Islet precursor cell (in vitro differentiated cells): ENCODE measurements at regions not wholly inside any gene's neighbourhood (a gene's known extent, or its start where the extent isn't known, plus 50 kb on each side); places are given as distances from the start of the nearest gene placed in this dataset.
"Not testable (repeated sequence)": the region's sequence is repeated elsewhere in the genome, so short reads cannot be mapped to it uniquely, and the experiment has no call there.

Experiments used
- DNase-seq: peaks from one replicate; pipeline ENCODE4 v3.0.0-alpha.2; 2018

DNA sequence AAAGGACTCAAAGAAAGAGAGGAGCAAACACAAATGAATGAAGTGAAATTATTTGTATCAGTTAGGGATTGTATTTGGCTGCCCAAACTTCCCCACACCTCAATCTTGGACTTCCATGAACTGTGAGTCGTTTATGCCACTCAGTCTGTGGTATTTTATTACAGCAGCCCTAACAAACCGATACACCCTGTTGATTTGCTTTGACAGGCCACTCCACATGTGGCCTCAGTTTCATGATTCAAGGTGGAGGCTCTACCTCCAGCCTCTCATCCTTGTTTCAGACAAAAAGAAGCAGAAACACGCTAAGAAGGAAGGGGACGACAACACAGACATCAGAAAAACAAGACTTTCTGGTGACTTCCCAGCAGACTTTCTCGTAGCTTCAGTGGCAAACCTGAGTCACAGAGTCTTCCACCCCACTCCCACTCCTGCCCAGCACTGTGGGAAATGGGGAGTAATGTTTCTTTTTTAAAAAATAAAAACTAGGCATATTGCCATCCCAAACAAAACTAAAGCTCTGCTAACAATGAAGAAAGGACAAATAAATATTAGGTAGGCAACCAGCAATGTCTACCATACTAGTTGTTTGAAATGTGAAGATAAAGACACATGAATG is 52.2 kb upstream of the ABCA1 start:
- no peak for DNase-seq

DNA sequence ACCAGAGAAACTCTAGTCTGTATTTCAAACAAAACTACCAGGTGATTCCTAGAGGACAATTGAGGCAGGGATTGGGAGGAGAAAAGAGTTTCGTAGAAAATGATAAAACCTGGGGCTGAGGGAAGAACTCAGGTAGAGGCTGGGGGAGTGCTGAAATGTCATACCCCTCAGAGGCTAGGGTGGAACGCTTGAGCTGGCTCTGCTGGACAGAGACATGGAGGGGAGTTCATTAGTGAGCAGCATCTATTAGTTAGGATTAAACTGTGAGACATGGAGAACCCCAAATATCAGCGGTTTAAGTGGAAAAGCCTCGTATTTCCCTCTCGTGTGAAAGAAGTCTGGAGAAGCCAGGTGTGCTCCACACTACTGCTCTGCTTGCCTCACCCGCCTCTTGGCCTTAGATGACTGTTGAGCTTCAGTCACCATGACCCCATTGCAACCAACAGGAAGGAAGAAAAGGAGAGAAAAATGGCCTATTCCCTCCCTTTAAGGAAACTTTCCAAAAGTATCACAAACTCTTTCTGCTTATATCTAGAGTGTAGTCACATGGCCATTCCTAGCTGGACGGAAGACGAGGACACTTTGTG is 53.7 kb upstream of the ABCA1 start:
- DNase-seq, result no peak

DNA sequence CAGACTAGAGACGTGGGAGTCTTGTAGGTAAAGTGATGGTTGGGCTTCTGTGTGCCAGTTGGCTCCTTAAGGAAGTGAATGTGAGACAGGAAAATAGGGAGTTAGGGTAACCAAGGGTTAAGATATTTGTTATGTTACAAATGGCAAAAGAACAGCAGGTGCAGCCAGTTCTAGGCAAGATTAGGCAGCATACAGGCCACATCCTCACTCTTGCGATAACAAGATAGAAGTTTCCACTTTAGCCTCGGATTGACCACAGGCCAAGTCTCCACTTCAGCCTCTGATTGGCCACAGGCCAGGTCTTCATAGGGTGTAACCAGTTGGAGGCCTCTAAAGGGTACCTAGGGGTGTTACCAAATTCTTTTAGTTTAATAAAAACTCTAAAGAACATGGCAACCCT is 54.6 kb upstream of the ABCA1 start:
- DNase-seq, result no peak

DNA sequence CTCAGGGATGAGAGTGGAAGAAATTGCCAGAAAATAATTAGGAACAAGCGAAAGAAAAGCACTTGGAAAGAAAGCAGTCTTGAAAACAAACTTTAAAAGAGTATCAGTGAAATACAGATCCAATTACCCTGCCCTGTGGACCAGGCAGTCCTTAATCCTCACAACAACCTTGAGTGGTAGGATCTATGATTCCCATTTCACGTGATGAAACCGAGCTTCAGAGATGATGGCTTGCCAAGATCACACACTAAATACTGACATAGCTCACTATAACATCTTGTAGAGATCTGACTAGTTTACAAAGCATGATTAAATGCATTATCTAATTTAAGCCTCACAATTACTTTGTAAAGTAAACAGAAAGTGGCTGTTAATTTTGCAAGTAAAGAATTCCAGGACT is 55.5 kb upstream of the ABCA1 start:
- no peak for DNase-seq

DNA sequence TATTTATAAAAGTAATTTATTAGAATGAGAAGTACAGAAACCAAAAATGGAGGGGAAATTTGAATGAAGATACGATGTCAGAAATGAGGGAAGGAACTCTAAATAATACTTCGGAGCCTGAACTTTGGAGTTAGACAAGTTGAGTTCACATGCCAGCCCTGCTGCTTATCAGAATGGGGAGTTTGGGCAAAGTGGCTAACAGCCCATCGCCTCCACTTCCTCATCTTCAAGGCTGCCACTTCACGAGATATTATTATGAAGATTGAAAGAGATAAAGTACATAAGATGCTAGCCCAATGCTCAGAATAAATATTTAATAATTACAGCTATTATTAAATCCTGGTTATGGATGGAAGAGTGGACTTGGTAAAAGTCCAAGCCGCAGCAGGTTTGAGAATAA is 56.2 kb upstream of the ABCA1 start:
- no peak for DNase-seq

DNA sequence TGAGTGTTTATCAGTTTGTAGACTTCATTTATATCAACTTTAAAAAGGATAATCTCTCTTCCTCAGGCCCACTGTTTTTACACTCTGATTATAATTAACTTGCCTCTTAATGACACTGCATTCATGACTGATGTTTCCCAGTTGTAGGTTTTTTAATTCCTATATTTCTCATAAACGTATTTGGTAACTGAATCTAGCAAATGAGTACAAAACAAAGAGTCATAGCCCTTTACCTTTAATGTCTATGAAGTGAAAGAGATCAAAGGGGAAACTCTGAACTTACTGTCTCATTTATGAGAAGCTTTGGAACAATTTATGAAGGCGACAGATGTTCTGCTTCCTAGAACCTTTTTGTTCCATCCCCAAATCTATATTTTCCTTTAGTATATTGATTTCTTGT is 56.6 kb upstream of the ABCA1 start:
- DNase-seq, result no peak

DNA sequence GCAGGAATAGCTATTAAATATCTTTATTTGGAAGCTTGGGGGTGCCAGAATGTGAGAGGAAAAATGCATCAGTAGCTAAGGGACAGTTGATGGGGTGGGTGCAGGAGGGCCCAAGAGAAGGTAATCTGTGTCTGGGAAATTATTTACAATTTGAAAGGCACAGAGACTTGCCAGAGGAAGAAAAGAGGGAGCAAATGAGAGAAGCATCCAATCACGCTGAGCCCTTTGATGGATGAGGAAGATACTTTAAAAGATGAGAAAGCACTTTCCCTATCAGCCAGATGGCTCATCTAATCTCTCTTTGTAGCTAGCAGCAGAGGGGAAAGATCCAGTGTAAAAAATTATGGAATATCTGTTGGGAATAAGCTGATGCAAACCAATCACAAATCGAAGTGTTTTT is 57.0 kb upstream of the ABCA1 start:
- no peak for DNase-seq

DNA sequence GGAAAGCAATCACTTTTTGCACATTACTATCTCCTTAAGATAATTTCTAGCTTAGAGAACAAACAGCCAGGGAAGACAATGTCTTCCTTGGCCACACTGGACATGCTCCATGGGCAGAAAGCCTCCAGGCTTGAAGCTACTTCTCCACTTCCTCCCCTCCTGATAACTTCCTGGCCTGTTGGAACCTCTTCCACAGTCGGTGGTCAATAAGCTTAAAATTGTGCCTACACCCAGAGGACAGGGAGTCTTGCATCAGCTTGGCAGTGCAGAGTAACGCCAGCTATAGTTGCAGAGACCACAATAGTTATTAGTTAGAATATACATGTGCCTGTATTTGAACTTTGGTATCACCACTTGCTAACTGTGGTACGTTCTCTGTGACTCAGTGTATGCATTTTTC is 58.1 kb upstream of the ABCA1 start:
- no peak for DNase-seq

DNA sequence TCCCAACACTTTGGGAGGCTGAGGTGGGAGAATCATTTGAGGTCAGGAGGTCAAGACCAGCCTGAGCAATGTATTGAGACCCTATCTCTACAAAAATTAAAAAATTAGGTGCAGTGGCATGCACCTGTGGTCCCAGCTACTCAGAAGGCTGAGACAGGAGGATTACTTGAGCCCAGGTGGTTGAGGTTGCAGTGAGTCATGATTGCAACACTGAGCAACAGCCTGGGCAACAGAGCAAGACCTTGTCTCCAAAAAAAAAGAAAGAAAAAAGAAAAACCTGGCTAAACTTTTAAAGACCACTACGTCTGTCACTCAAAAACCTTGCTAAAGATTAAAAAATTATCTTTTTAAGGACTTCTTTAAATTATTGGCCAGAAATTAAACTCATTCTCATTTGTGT is 59.8 kb upstream of the ABCA1 start:
- no peak for DNase-seq

DNA sequence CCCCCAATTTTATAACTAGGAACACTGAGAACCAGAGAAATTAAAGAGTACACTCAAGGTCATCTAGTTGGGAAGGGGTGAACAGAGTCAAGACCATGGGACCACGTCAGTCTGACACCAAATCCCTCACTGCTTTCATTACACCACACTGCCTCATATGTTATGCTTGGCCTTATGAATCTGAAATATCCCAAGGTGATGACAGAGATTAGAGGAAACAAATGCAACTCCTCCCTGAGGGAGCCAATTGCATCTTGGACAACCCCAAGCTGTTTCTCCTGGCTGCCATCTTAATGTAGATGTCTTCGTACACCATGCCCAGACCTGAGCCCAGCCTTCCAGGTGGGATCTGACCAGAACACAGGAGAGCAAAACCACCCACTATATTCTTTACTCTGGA is 60.6 kb upstream of the ABCA1 start:
- DNase-seq, result no peak

DNA sequence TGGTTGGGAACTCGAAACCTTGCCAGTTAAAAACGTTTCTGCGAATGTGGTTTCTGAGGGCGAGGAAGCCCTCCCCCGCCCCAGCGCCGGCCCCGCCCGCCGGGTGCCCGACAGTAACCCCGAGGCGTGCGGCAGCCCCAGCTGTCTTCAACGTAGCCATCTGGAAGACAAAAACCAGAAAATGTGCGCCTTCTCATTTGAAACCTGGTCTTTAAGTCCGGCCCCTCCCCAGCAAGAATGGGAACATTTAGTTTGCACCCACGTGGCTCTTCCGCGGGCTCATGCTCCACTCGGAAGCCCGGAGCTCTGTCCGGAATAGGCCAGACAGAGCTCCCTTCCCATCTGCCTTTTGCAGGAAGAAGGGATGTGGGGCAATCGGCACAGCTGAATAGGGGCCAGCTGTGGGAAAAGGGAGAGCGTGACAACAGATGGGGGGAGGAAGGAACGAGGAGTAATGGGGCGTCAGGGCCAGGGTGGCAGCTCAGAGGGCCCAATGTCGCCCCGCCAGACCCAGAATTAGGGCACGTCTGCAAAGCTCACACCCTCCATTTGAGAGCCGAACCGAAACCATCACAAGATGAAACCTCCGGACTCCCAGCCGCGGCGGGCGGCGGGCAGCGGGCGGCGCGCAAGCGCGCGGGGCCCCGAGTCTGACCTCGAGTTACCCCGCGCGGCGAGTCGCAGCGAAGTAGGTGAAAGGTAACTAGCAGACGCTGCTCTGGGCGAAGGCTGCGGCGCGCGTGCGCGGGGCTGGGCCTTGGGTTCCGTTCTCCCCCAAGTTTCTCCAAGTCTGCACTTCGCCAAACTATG is 63.4 kb upstream of the ABCA1 start:
- peak; percentile 82 for DNase-seq

DNA sequence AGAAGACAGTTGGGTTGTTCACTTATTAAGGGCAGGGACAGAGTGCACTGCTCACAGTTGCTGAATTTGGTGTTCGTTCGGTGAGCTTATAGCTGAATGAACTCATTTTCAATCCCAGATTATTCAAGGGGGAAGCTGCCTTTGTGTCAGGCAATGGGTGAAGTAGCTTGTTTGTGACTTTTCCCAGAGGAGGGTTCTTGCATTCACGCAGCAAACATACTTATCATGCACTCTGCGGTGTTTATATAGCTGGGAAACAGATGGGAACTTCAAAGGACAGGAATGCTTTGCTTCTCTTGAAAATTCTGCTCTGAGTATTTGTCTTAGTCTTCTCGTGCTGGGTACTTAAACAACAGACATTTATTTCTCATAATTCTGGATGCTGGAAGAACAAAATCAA is 64.7 kb upstream of the ABCA1 start:
- DNase-seq, result no peak

DNA sequence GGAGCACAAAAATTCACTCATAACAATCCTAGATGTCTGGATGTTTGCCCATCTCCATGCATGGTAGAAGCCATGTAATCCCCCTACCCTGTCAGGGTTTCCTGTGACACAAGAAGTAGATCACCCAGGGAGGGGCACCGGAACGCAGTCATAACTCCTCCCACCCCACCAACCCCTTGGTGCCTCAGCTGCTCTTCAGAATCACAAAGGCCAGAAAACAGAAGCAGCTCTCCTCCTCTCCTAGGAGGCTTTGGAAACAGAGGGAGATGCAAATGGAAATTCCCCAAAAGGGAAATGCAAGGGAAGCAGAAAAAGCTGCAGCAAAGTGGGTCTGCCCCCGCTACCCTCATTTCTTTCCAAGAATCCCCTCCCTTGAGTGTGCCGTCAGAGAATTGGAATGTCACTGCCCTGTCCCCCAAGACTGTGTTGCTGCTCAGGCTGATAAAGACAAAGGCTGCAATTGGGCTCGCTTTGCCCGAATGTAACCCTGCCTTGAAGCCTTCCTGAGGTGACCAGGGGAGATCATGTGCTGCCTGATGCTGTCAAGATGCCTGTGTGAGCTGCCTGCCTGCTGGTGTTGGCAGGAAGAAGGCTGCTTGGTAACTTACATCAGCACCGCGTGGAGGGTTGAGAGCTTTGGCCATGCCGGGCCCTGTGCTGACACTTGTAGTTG is 65.5 kb upstream of the ABCA1 start:
- DNase-seq, result peak; percentile 93

DNA sequence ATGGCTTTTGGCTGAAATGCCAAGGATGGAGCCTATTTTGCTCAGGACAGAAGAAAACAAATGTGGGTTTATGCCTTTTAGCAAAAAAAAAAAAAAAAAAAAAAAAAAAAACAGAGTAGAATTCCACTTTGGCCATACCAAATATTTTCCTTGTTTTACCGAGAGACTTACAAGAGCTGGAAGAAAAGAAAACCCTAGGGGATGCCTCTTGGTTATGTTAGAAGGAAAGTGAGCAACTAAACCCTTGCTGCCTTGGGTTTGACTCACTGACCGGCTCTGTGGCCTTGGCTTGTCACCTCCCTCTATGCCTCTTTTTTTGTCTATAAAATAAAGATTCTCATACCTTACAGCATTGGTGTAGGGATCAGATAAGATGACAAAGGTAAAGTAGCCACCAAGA is 69.6 kb upstream of the ABCA1 start:
- DNase-seq, result no peak

DNA sequence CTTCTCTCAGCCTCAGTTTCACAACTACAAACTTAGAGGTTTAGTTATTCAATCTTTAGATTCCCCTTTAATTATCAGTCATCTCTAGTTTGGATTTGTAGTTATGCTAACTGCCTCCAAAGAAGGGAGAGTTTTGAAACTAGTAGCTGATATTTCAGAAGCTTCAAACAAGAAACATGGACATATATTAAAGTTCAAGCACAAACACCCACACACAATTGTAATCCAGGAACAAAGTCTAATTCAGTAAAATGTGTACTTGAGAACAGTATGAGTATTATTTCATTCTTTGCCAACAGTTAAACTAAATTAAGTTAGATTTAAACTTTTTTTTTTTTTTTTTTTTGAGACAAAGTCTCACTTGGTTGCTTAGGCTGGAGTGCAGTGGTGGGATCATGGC is 71.2 kb upstream of the ABCA1 start:
- DNase-seq, result no peak

DNA sequence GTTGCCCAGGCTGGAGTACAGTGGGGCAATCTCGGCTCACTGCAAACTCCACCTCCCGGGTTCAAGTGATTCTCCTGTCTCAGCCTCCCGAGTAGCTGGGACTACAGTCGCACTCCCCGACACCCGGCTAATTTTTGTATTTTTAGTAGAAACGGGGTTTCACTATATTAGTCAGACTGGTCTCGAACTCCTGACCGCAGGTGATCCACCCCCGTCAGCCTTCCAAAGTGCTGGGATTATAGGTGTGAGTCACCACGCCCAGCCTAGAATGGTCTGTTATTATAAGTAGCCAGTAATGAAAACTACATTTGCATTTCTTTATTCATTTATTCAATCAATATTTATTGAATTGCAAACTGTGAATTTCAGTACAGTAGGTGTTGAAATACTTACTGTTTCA is 72.6 kb upstream of the ABCA1 start:
- DNase-seq, result not testable (repeated sequence)

DNA sequence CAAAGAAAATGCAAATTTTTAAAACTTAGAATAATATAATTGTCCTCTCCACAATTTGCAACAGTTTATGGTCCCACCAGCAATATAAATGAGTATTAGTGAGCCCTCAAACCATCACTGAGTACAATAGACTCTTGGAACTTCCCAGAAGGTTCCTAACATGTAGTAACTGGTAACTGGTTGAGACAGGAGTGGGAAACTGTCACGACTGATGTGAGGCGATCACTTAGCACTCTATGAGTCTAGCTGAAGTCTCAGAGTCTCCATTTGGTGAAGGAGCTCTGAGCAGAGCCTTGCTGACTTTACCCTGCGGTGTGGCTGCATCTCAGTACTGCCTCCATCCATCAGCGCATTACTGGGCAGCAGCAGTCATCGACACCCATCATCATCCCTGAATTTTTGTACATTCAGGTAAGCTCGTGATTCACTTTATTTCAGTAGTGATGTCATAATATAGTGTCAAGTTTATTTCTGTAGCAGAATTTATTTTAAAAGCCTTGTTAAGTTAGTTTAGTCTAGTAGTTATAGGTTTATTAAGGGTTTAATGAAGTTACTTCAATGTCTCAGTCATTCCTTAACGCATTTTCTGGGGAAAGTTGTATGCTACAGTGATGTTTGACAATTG is 76.6 kb upstream of the ABCA1 start:
- DNase-seq, result no peak

DNA sequence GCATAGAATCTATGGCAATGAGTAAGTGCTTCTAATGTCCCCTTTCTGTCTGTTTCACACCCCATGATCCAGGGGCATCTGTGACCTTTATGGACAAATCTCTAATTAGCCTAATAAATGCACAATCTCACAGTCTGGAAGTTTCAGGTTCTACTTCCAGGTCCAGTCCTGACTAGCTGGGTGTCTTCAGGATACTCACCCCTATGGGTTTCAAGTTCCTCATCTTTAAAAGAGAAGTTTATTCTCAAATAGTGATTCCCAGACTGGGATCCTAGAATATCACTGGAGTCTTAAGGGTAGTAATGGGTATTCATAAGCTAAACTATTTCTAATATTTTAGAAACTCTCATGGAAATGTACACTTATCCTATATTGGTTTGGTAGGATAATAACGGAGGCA is 77.2 kb upstream of the ABCA1 start:
- no peak for DNase-seq

DNA sequence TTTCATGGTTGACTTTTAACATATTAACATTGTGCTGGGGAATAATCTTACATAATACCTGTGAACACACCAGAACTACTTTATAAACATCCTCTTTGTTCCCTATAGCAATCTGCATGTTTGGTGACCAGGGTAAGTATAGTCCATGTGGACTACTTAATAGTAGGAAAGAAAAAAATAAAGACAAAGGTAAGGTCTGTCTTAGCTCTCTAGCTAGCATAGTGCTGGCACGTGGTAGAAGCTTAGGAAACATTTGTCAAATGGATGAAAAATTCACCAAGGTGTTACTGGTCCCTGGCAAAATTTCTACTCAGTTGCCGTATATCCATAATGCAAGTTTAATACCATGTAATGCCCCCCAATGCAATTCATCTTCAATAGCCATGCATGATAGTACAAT is 78.6 kb upstream of the ABCA1 start:
- no peak for DNase-seq

DNA sequence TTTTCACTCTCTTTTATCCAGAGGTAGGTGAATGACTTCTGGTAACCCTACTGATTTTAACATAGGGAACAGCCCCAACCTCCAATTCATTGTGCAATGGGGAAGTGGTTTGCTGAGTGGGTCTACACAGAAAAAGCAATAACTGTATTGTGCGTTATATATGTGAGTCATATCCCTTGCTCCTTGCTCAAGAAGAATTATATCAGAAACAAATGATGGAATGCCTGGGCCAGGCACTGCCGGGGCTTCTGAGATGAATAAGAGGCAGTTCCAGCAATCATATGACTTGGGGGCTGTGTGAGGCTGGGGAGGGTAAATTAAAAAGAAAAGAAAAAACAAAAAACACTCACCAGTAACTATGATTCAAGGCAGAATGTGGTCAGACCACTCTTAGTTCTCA is 79.2 kb upstream of the ABCA1 start:
- no peak for DNase-seq

DNA sequence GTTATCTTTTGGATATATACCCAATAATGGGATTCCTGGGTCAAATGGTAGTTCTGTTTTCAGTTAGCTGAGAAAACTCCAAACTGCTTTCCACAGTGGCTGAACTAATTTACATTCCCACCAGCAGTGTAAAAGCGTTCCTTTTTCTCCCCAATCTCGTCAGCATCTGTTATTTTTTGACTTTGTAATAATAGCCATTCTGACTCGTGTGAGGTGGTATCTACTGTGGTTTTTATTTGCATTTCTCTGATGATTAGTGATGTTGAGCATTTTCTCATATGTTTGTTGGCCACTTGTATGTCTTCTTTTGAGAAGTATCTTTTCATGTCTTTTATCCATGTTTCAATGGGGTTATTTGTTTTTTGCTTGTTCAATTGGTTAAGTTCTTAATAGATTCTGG is 82.1 kb upstream of the ABCA1 start:
- DNase-seq, result not testable (repeated sequence)

DNA sequence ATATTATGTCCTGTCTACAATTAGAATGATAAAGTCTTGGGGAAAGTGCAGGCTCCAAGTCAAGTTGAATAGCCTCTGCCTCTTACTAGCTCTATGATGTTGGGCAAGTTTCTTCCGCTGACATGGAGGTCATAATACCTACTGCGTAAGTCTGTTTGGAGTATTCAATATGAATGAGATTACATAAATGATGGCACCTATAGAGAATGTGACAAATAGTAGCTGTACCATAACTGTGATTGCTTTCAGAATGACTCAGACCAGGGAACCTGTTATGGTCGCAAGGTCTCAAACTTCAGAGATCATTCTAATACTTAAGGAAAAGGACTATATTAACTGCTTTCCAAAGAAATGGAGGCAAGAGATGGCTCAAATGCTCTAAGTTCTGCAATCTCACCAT is 94.0 kb upstream of the ABCA1 start:
- no peak for DNase-seq

DNA sequence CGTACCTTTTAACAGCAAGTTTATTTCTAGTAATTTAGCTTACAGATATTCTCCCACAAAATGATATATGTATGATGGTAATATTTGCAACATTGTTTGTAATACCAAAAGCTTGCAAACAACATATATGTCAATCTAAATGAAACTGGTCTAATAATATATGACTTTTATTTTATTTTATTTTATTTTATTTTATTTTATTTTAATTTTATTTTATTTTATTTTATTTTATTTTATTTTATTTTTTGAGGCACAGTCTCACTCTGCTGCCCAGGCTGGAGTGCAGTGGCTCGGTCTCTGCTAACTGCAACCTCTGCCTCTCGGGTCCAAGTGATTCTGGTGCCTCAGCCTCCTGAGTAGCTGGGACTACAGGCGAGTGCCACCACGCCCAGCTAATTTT is 94.6 kb upstream of the ABCA1 start:
- DNase-seq, result not testable (repeated sequence)

DNA sequence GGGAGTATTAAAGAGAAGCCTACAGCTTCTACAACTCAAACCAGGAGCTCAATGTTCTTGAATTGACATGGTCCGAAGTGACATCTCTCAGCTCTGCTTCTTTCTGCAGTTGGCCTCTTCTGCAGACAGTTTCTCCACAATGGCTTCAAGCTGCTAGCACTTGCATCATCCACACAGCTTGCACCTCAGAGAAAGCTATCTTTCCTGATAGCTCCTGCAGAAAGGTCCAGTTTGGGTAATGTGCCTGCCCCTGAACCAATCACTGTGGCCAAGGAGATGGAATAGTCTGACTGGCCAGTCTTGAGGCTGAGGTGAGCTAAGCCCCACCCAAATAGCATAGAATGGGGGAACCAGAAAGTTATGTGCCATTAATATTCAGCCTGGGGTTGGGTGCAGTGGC is 95.8 kb upstream of the ABCA1 start:
- DNase-seq, result no peak
